AG04450 (cell line): ENCODE measurements at regions not wholly inside any gene's neighbourhood (a gene's known extent, or its start where the extent isn't known, plus 50 kb on each side); places are given as distances from the start of the nearest gene placed in this dataset.

Experiments
- CTCF ChIA-PET: fragments of 300-600, 350-600 bp; formaldehyde crosslinking; extraction: SDS; loops from one replicate; lab custom pipeline; 2022; ENCODE audit warnings: antibody characterized with exemption, inconsistent platforms; lab: Charles Lee
- POLR2A ChIA-PET: fragments of 350-600 bp; formaldehyde crosslinking; extraction: SDS; loops from one replicate; lab custom pipeline; 2021; ENCODE audit warnings: antibody characterized with exemption, inconsistent platforms; lab: Yijun Ruan, JAX
- DNase-seq: peaks from one replicate; pipeline ENCODE4 v3.0.0-alpha.2; 2011; ENCODE audit warnings: low read depth, low spot score
- H3K27ac ChIP-seq: one replicate; pipeline ENCODE4 v1.5.1; 2012; ENCODE audit warnings: low read depth, low read length, control low read depth
- H3K27me3 ChIP-seq: one replicate; pipeline ENCODE4 v1.6.0; 2012; ENCODE audit warnings: low read length; ENCODE audit not compliant: control insufficient read depth, insufficient read depth
- H3K4me3 ChIP-seq: 2 replicates; pipeline ENCODE4 v1.5.1; 2011; ENCODE audit warnings: mild to moderate bottlenecking, low read depth, low read length, control low read depth
- H3K9me3 ChIP-seq: 2 replicates; pipeline ENCODE4 v1.5.1; 2012; ENCODE audit warnings: low read length; ENCODE audit not compliant: control insufficient read depth, insufficient read depth
- CTCF ChIP-seq: IDR thresholded peaks from 2 replicates; pipeline ENCODE4 v1.5.1; 2011; ENCODE audit warnings: low read depth, low read length, control low read depth, inconsistent platforms

GRCh38 chr1:30058970-30059369 is 664.4 kb downstream of the MATN1 start:
- POLR2A ChIA-PET, result interaction anchor here (0.8 kb wide), 1 partner anchor 489 kb away, joined by 3 read pairs; no protein-coding TSS in a partner anchor
- peaks cover 13% of the 10 kb centered on the region for H3K27me3 ChIP-seq
- peak; percentile 84 for DNase-seq
- TF ChIP-seq CTCF, result no peak
- H3K9me3 ChIP-seq, result no peaks in the 10 kb centered on the region
- CTCF ChIA-PET, result interaction anchor here (0.9 kb wide), 1 partner anchor 819 kb away, joined by 3 read pairs; no protein-coding TSS in a partner anchor
- H3K4me3 ChIP-seq, result no peak overlapping the region
- H3K27ac ChIP-seq, result peak overlapping the region; percentile 57

GRCh38 chr1:30054126-30054525 is 669.3 kb downstream of the MATN1 start:
- no peak for DNase-seq
- POLR2A ChIA-PET, result no interaction called here
- Histone ChIP-seq H3K9me3 (no peaks in the 10 kb centered on the region), H3K27me3 (peaks cover 17% of the 10 kb centered on the region), H3K4me3 (no peak overlapping the region), H3K27ac (no peak overlapping the region)
- CTCF ChIA-PET, result no interaction called here
- TF ChIP-seq CTCF, result no peak

DNA sequence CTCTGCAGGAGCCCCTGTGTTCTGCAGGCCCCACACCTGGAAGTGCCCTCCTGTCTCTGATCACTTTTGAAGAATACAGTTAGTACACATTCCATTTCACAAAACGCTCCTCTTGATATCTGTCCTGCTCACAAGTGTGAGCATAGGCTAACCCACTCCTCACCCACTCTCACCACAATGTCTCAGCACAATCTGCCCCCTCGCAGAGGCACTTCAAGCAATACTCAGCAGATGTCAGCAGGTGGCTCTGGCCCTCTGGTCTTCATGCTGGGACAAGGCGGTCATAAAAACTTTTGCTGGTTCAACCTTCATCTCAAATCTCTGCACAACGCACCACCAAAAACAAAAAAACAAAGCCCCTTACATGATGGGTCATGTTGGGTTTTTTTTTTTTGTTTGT is 671.2 kb downstream of the MATN1 start:
- no peak for TF ChIP-seq CTCF
- no peak overlapping the region for H3K27ac ChIP-seq
- H3K9me3 ChIP-seq, result no peaks in the 10 kb centered on the region
- peaks cover 14% of the 10 kb centered on the region for H3K27me3 ChIP-seq
- DNase-seq, result no peak
- POLR2A ChIA-PET, result no interaction called here
- CTCF ChIA-PET, result no interaction called here
- no peak overlapping the region for H3K4me3 ChIP-seq

DNA sequence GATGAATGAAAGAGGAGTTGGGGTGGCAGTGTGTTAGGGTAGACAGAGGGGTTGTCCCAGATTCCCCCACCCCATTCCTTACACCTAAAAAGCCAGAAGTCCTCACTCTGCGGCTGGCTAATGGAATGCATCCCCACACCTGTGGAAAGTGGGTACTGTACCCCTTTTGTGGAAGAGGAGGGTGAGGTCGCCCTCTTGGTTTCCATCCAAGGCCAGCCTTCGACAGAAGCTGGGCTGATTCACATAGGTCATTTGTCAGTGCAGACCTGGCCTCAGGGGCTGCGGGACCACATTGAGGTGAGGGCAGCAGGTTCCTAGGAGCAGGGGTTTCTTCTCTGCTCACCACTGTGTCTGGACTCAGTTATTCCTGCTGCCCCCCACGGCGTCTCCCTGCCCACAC is 671.6 kb downstream of the MATN1 start:
- H3K27ac ChIP-seq, result no peak overlapping the region
- H3K9me3 ChIP-seq, result no peaks in the 10 kb centered on the region
- TF ChIP-seq CTCF, result no peak
- peaks cover 13% of the 10 kb centered on the region for H3K27me3 ChIP-seq
- POLR2A ChIA-PET, result no interaction called here
- DNase-seq, result no peak
- no peak overlapping the region for H3K4me3 ChIP-seq
- CTCF ChIA-PET, result no interaction called here

- no peak for TF ChIP-seq CTCF
- peaks cover 11% of the 10 kb centered on the region for H3K27me3 ChIP-seq
- ChIA-PET POLR2A (no interaction called here), CTCF (no interaction called here)
- DNase-seq, result no peak
- H3K4me3 ChIP-seq, result no peak overlapping the region
- H3K27ac ChIP-seq, result no peak overlapping the region
- H3K9me3 ChIP-seq, result no peaks in the 10 kb centered on the region
Observed at GRCh38 chr1:30049748-30050296, 673.6 kb downstream of the MATN1 start.
